ENCODE measurements at regions not wholly inside any gene's neighbourhood (a gene's known extent, or its start where the extent isn't known, plus 50 kb on each side); places are given as distances from the start of the nearest gene placed in this dataset.
"Not testable (repeated sequence)": the region's sequence is repeated elsewhere in the genome, so short reads cannot be mapped to it uniquely, and the experiment has no call there.

GRCh38 chr14:44742202-44742601 is 219.5 kb downstream of the KLHL28 start:
- peaks cover 0 to 8% of the 10 kb centered on the region in 2 donors for H3K9me3 ChIP-seq (ENCODE audit: control insufficient read depth in 2 of 2, insufficient read depth in 1 of 2, low read length in 1 of 2)
- no peaks in the 10 kb centered on the region for H3K27me3 ChIP-seq (ENCODE audit: control insufficient read depth in 2 of 2, insufficient read depth in 1 of 2, low read length in 1 of 2)
- WGBS = 95% methylated on average over 6 of the region's 6 CpGs

GRCh38 chr14:44741431-44741830 is 220.3 kb downstream of the KLHL28 start:
- Histone ChIP-seq H3K4me1 (ENCODE audit: control insufficient read depth in 2 of 2, insufficient read depth in 2 of 2, low read length in 2 of 2) (no peaks in the 10 kb centered on the region), H3K9me3 (ENCODE audit: control insufficient read depth in 2 of 2, insufficient read depth in 1 of 2, low read length in 1 of 2) (peaks cover 0 to 8% of the 10 kb centered on the region in 2 donors), H3K36me3 (ENCODE audit: control insufficient read depth in 2 of 2, insufficient read depth in 2 of 2, low read length in 1 of 2) (no peaks in the 10 kb centered on the region), H3K27me3 (ENCODE audit: control insufficient read depth in 2 of 2, insufficient read depth in 1 of 2, low read length in 1 of 2) (no peaks in the 10 kb centered on the region), H3K4me3 (ENCODE audit: low read length in 2 of 2) (no peak overlapping the region), H3K27ac (ENCODE audit: low read depth in 1 of 2, low read length in 1 of 2) (no peak overlapping the region)
- DNase-seq (ENCODE audit: low read depth in 6 of 9, low spot score in 9 of 9) = no peak

More at GRCh38 chr14:44742202-44742601, 219.5 kb downstream of the KLHL28 start:
- H3K4me1 ChIP-seq (ENCODE audit: control insufficient read depth in 2 of 2, insufficient read depth in 2 of 2, low read length in 2 of 2) = no peaks in the 10 kb centered on the region
- no peak for DNase-seq (ENCODE audit: low read depth in 6 of 9, low spot score in 9 of 9)
- H3K4me3 ChIP-seq (ENCODE audit: low read length in 2 of 2) = no peak overlapping the region
- H3K27ac ChIP-seq (ENCODE audit: low read depth in 1 of 2, low read length in 1 of 2) = no peak overlapping the region
- no peaks in the 10 kb centered on the region for H3K36me3 ChIP-seq (ENCODE audit: control insufficient read depth in 2 of 2, insufficient read depth in 2 of 2, low read length in 1 of 2)

GRCh38 chr14:44736326-44736725 is 225.4 kb downstream of the KLHL28 start:
- H3K27me3 ChIP-seq (ENCODE audit: control insufficient read depth in 2 of 2, insufficient read depth in 1 of 2, low read length in 1 of 2) = no peaks in the 10 kb centered on the region
- no peak for DNase-seq (ENCODE audit: low read depth in 6 of 9, low spot score in 9 of 9)
- no peak overlapping the region for H3K4me3 ChIP-seq (ENCODE audit: low read length in 2 of 2)
- no peaks in the 10 kb centered on the region for H3K9me3 ChIP-seq (ENCODE audit: control insufficient read depth in 2 of 2, insufficient read depth in 1 of 2, low read length in 1 of 2)
- H3K36me3 ChIP-seq (ENCODE audit: control insufficient read depth in 2 of 2, insufficient read depth in 2 of 2, low read length in 1 of 2) = no peaks in the 10 kb centered on the region
- no peak overlapping the region for H3K27ac ChIP-seq (ENCODE audit: low read depth in 1 of 2, low read length in 1 of 2)
- no peaks in the 10 kb centered on the region for H3K4me1 ChIP-seq (ENCODE audit: control insufficient read depth in 2 of 2, insufficient read depth in 2 of 2, low read length in 2 of 2)
- 96% methylated on average over 1 of the region's 1 CpG for WGBS

- Histone ChIP-seq H3K4me1 (ENCODE audit: control insufficient read depth in 2 of 2, insufficient read depth in 2 of 2, low read length in 2 of 2) (no peaks in the 10 kb centered on the region), H3K4me3 (ENCODE audit: low read length in 2 of 2) (no peak overlapping the region), H3K27ac (ENCODE audit: low read depth in 1 of 2, low read length in 1 of 2) (no peak overlapping the region), H3K27me3 (ENCODE audit: control insufficient read depth in 2 of 2, insufficient read depth in 1 of 2, low read length in 1 of 2) (no peaks in the 10 kb centered on the region), H3K36me3 (ENCODE audit: control insufficient read depth in 2 of 2, insufficient read depth in 2 of 2, low read length in 1 of 2) (no peaks in the 10 kb centered on the region), H3K9me3 (ENCODE audit: control insufficient read depth in 2 of 2, insufficient read depth in 1 of 2, low read length in 1 of 2) (peaks cover 0 to 4% of the 10 kb centered on the region in 2 donors)
- no peak for DNase-seq (ENCODE audit: low read depth in 6 of 9, low spot score in 9 of 9)
These were observed 225.1 kb upstream of the FSCB start for GRCh38 chr14:44732144-44732543.

GRCh38 chr14:44730860-44731259 is 223.8 kb upstream of the FSCB start:
- no peaks in the 10 kb centered on the region for H3K27me3 ChIP-seq (ENCODE audit: control insufficient read depth in 2 of 2, insufficient read depth in 1 of 2, low read length in 1 of 2)
- no peaks in the 10 kb centered on the region for H3K4me1 ChIP-seq (ENCODE audit: control insufficient read depth in 2 of 2, insufficient read depth in 2 of 2, low read length in 2 of 2)
- no peak overlapping the region for H3K27ac ChIP-seq (ENCODE audit: low read depth in 1 of 2, low read length in 1 of 2)
- H3K9me3 ChIP-seq (ENCODE audit: control insufficient read depth in 2 of 2, insufficient read depth in 1 of 2, low read length in 1 of 2) = peaks cover 0 to 4% of the 10 kb centered on the region in 2 donors
- no peak overlapping the region for H3K4me3 ChIP-seq (ENCODE audit: low read length in 2 of 2)
- 87% methylated on average over 3 of the region's 3 CpGs for WGBS
- no peaks in the 10 kb centered on the region for H3K36me3 ChIP-seq (ENCODE audit: control insufficient read depth in 2 of 2, insufficient read depth in 2 of 2, low read length in 1 of 2)
- no peak for DNase-seq (ENCODE audit: low read depth in 6 of 9, low spot score in 9 of 9)

GRCh38 chr14:44721395-44721794 is 214.3 kb upstream of the FSCB start:
- not testable (repeated sequence) for H3K4me1 ChIP-seq (ENCODE audit: control insufficient read depth in 2 of 2, insufficient read depth in 2 of 2, low read length in 2 of 2); H3K9me3 ChIP-seq (ENCODE audit: control insufficient read depth in 2 of 2, insufficient read depth in 1 of 2, low read length in 1 of 2)
- WGBS = 72% methylated on average over 1 of the region's 1 CpG

GRCh38 chr14:44720707-44721106 is 213.6 kb upstream of the FSCB start:
- Histone ChIP-seq H3K36me3 (ENCODE audit: control insufficient read depth in 2 of 2, insufficient read depth in 2 of 2, low read length in 1 of 2) (no peaks in the 10 kb centered on the region), H3K27ac (ENCODE audit: low read depth in 1 of 2, low read length in 1 of 2) (no peak overlapping the region), H3K9me3 (ENCODE audit: control insufficient read depth in 2 of 2, insufficient read depth in 1 of 2, low read length in 1 of 2) (peaks cover 0 to 8% of the 10 kb centered on the region in 2 donors), H3K4me3 (ENCODE audit: low read length in 2 of 2) (no peak overlapping the region), H3K4me1 (ENCODE audit: control insufficient read depth in 2 of 2, insufficient read depth in 2 of 2, low read length in 2 of 2) (no peaks in the 10 kb centered on the region), H3K27me3 (ENCODE audit: control insufficient read depth in 2 of 2, insufficient read depth in 1 of 2, low read length in 1 of 2) (no peaks in the 10 kb centered on the region)
- 93% methylated on average over 2 of the region's 2 CpGs for WGBS
- DNase-seq (ENCODE audit: low read depth in 6 of 9, low spot score in 9 of 9) = no peak

More at GRCh38 chr14:44721395-44721794, 214.3 kb upstream of the FSCB start:
- not testable (repeated sequence) for H3K27ac ChIP-seq (ENCODE audit: low read depth in 1 of 2, low read length in 1 of 2); DNase-seq (ENCODE audit: low read depth in 6 of 9, low spot score in 9 of 9); H3K27me3 ChIP-seq (ENCODE audit: control insufficient read depth in 2 of 2, insufficient read depth in 1 of 2, low read length in 1 of 2); H3K4me3 ChIP-seq (ENCODE audit: low read length in 2 of 2); H3K36me3 ChIP-seq (ENCODE audit: control insufficient read depth in 2 of 2, insufficient read depth in 2 of 2, low read length in 1 of 2)

GRCh38 chr14:44712024-44712815 is 205.1 kb upstream of the FSCB start:
- no peaks in the 10 kb centered on the region for H3K27me3 ChIP-seq (ENCODE audit: control insufficient read depth in 2 of 2, insufficient read depth in 1 of 2, low read length in 1 of 2)
- WGBS = 79% methylated on average over 9 of the region's 9 CpGs
- no peak for DNase-seq (ENCODE audit: low read depth in 6 of 9, low spot score in 9 of 9)
- no peak overlapping the region for H3K27ac ChIP-seq (ENCODE audit: low read depth in 1 of 2, low read length in 1 of 2)
- H3K36me3 ChIP-seq (ENCODE audit: control insufficient read depth in 2 of 2, insufficient read depth in 2 of 2, low read length in 1 of 2) = no peaks in the 10 kb centered on the region
- no peak overlapping the region for H3K4me3 ChIP-seq (ENCODE audit: low read length in 2 of 2)
- no peaks in the 10 kb centered on the region for H3K4me1 ChIP-seq (ENCODE audit: control insufficient read depth in 2 of 2, insufficient read depth in 2 of 2, low read length in 2 of 2)
- peaks cover 0 to 3% of the 10 kb centered on the region in 2 donors for H3K9me3 ChIP-seq (ENCODE audit: control insufficient read depth in 2 of 2, insufficient read depth in 1 of 2, low read length in 1 of 2)

GRCh38 chr14:44701563-44702263 is 194.6 kb upstream of the FSCB start:
- DNase-seq (ENCODE audit: low read depth in 6 of 9, low spot score in 9 of 9) = no peak
- 65% methylated on average over 4 of the region's 4 CpGs for WGBS

More at GRCh38 chr14:44701563-44702263, 194.6 kb upstream of the FSCB start:
- Histone ChIP-seq H3K36me3 (ENCODE audit: control insufficient read depth in 2 of 2, insufficient read depth in 2 of 2, low read length in 1 of 2) (no peaks in the 10 kb centered on the region), H3K4me3 (ENCODE audit: low read length in 2 of 2) (no peak overlapping the region), H3K27me3 (ENCODE audit: control insufficient read depth in 2 of 2, insufficient read depth in 1 of 2, low read length in 1 of 2) (no peaks in the 10 kb centered on the region), H3K4me1 (ENCODE audit: control insufficient read depth in 2 of 2, insufficient read depth in 2 of 2, low read length in 2 of 2) (no peaks in the 10 kb centered on the region), H3K9me3 (ENCODE audit: control insufficient read depth in 2 of 2, insufficient read depth in 1 of 2, low read length in 1 of 2) (peaks cover 0 to 3% of the 10 kb centered on the region in 2 donors), H3K27ac (ENCODE audit: low read depth in 1 of 2, low read length in 1 of 2) (no peak overlapping the region)
